Sigmoid colon (tissue), 6 donors: ENCODE measurements at regions not wholly inside any gene's neighbourhood (a gene's known extent, or its start where the extent isn't known, plus 50 kb on each side); places are given as distances from the start of the nearest gene placed in this dataset.

ENCODE experiments used
- DNase-seq: peaks from one replicate; pipeline ENCODE4 v3.0.0-alpha.2; 2019
- H3K27ac ChIP-seq, 4 donors: fragments of 200-600 bp; sonication (generic); one replicate each; pipeline ENCODE4 v1.5.1; 2016 to 2019; ENCODE audit warnings: mild to moderate bottlenecking in 1 of 4
- H3K27me3 ChIP-seq, 3 donors: fragments of 200-600 bp; sonication (generic); one replicate each; pipeline ENCODE4 v1.5.1; 2019; ENCODE audit warnings: mild to moderate bottlenecking in 1 of 3
- H3K36me3 ChIP-seq, 4 donors: fragments of 200-600 bp; sonication (generic); one replicate each; pipeline ENCODE4 v1.5.1; 2016 to 2019
- H3K4me1 ChIP-seq, 4 donors: fragments of 200-600 bp; sonication (generic); one replicate each; pipeline ENCODE4 v1.5.1; 2017 to 2019
- H3K4me3 ChIP-seq, 4 donors: fragments of 200-600 bp; sonication (generic); one replicate each; pipeline ENCODE4 v1.5.1; 2017 to 2019; ENCODE audit warnings: mild to moderate bottlenecking in 2 of 4, moderate library complexity in 1 of 4
- H3K9me3 ChIP-seq, 4 donors: fragments of 200-600 bp in 3 of 4; sonication (generic) in 3 of 4; one replicate each; pipeline versions ENCODE4 v1.5.1 to v1.6.1; 2013 to 2019
- EP300 ChIP-seq, 4 donors: sonication (generic); formaldehyde crosslinking; IDR thresholded peaks; one replicate each; pipeline ENCODE4 v1.6.1; 2017; ENCODE audit warnings: antibody characterized with exemption in 4 of 4
- POLR2A ChIP-seq, 2 donors: fragments of 450-650 bp; IDR thresholded peaks; one replicate each; pipeline ENCODE4 v1.6.1; 2016; ENCODE audit warnings: antibody characterized with exemption in 2 of 2, mild to moderate bottlenecking in 2 of 2, moderate library complexity in 2 of 2
- POLR2AphosphoS5 ChIP-seq, 4 donors: sonication (generic); formaldehyde crosslinking; IDR thresholded peaks; one replicate each; pipeline ENCODE4 v1.6.1; 2017; ENCODE audit warnings: antibody characterized with exemption in 4 of 4
- WGBS, 2 donors: extraction: QIAGEN DNeasy Blood & Tissue Kit; methylation state at CpG; one replicate each; pipeline ENCODE4 v1.1.7; 2013; 5-methylcytosine and 5-hydroxymethylcytosine counted together
- intact Hi-C: fragments of 100-400 bp; cut with DNase I; formaldehyde crosslinking; loops from one replicate; pipeline ENCODE4 v1.15.1; 2023
- TF ChIP-seq, protein P1 (sequence below), 4 experiments: fragments of 450-650 bp in 3 of 4; fragments of 200-600 bp in 1 of 4; IDR thresholded peaks; one replicate each; pipeline ENCODE4 v1.5.1; 2016 to 2019; ENCODE audit warnings: antibody characterized with exemption in 4 of 4, mild to moderate bottlenecking in 3 of 4, moderate library complexity in 2 of 4
- donor health status: healthy with polysubstance abuse.
- donor health status: healthy.

DNA sequence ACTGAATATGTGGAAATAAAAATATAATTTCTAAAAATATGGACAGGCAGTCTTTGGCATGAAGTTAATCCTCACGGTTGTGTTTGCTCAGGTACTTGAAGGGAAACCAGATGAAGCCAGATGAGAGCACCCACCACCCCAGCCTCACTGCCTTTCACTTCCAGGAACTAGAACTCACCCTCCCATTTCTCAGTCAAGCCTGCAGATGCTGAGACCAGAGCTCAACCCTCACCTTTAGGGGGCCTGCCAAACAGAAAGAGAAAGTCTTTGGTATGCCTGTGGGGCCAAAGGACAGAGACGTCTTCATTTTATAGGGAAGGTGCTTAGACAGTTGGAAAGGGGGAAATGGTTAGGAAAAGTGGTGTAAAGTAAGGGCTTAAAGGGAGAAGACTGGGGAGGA is 252.8 kb upstream of the PLET1 start:
- Histone ChIP-seq H3K4me3 (no peak overlapping the region), H3K27ac (no peak overlapping the region), H3K9me3 (no peaks in the 10 kb centered on the region), H3K36me3 (no peaks in the 10 kb centered on the region), H3K4me1 (no peaks in the 10 kb centered on the region), H3K27me3 (no peaks in the 10 kb centered on the region)
- TF ChIP-seq POLR2A (IDR thresholded peaks at IDR 0.05) (no peak), POLR2AphosphoS5 (IDR thresholded peaks at IDR 0.05) (no peak), EP300 (IDR thresholded peaks at IDR 0.05) (no peak)
- TF ChIP-seq, protein P1, sequence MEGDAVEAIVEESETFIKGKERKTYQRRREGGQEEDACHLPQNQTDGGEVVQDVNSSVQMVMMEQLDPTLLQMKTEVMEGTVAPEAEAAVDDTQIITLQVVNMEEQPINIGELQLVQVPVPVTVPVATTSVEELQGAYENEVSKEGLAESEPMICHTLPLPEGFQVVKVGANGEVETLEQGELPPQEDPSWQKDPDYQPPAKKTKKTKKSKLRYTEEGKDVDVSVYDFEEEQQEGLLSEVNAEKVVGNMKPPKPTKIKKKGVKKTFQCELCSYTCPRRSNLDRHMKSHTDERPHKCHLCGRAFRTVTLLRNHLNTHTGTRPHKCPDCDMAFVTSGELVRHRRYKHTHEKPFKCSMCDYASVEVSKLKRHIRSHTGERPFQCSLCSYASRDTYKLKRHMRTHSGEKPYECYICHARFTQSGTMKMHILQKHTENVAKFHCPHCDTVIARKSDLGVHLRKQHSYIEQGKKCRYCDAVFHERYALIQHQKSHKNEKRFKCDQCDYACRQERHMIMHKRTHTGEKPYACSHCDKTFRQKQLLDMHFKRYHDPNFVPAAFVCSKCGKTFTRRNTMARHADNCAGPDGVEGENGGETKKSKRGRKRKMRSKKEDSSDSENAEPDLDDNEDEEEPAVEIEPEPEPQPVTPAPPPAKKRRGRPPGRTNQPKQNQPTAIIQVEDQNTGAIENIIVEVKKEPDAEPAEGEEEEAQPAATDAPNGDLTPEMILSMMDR (IDR thresholded peaks at IDR 0.05), result no peak
- DNase-seq, result no peak
- intact Hi-C loops, result no loop called here
- 74 to 78% methylated on average over 2 of the region's 2 CpGs for WGBS, 2 donors

DNA sequence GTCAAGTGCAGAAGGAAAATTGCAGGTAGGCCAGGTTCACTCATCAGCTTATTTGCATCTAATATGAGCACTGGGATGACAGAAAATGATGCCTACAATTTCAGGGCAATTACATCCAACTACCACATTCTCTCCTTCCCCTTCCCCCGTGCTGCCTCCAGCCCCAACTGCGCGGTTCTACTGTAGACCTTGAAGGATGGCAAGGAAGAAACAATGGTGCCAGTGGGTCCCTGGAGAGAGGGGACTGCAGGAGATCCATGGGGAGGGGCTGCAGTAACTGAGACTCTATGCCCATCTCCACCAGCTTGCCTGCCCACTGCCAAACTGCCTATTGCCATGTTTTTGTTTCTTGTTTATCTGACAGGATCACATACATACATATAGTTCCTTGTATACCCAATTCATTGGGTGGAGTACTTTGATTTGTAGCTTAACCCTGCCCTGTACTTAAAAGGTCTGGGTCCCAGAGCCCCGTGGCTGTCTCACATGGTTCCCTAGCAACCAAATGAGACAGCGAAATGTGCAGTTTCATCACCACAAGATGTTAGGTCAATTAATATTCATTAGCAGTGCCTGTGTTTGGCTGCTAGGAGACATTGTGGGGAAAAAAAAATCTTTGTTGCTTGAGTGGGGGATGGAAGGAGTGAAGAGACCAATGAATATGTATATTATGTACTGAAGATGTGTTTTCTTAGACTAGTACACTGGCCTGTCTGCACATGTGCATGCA is 253.5 kb upstream of the PLET1 start:
- Histone ChIP-seq H3K4me1 (no peaks in the 10 kb centered on the region), H3K4me3 (no peak overlapping the region), H3K9me3 (no peaks in the 10 kb centered on the region), H3K27me3 (no peaks in the 10 kb centered on the region), H3K27ac (no peak overlapping the region), H3K36me3 (no peaks in the 10 kb centered on the region)
- intact Hi-C loops, result no loop called here
- 69 to 77% methylated on average over 5 of the region's 5 CpGs for WGBS, 2 donors
- DNase-seq, result no peak
- TF ChIP-seq, protein P1 (IDR thresholded peaks at IDR 0.05), result no peak

DNA sequence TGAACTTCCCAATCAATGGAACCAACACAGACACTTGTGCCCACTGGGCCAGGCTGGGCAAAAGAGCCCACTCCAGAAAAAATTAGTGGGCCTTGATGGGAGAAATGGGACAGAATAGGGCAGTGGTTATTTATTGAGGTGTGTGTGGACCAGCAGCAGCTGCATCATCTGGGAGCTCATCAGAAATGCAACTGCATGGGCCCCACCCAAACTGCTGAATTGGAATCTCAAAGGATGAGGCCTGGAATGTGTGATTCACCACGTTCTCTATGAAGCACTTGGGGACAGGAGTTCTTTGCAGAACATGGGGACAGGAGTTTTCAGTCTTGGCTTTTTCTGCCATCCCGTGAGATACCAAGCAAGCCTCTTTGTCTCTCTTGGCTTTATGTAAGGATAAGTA is 255.6 kb upstream of the PLET1 start:
- Histone ChIP-seq H3K36me3 (no peaks in the 10 kb centered on the region), H3K9me3 (no peaks in the 10 kb centered on the region), H3K4me1 (no peaks in the 10 kb centered on the region), H3K27ac (no peak overlapping the region), H3K4me3 (no peak overlapping the region), H3K27me3 (no peaks in the 10 kb centered on the region)
- TF ChIP-seq, protein P1 (IDR thresholded peaks at IDR 0.05), result no peak
- TF ChIP-seq POLR2A (IDR thresholded peaks at IDR 0.05), result no peak
- no peak for TF ChIP-seq POLR2AphosphoS5 (IDR thresholded peaks at IDR 0.05)
- no peak for TF ChIP-seq EP300 (IDR thresholded peaks at IDR 0.05)
- intact Hi-C loops, result no loop called here
- DNase-seq, result no peak
- WGBS, 2 donors, result 81 to 85% methylated on average over 2 of the region's 2 CpGs

DNA sequence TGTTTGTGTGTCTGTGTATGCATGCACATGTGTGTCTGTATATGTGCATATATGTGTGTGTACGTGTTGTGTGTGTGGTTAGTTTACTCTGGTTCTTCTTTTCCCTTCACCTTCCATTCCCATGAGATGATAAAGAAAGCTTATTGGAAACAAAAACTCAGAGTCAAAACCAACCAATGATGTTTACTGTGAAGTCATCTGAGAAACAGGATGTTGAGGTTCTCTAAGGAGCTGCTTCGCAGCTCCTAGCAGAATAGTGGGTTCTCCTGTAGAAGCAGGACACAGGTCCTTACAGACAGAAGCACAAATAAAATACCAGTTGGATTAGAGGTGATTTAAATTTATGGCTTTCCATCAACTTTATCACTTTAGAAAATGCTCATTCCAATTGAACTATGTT is 256.1 kb upstream of the PLET1 start:
- no peaks in the 10 kb centered on the region for H3K27me3 ChIP-seq
- no peaks in the 10 kb centered on the region for H3K36me3 ChIP-seq
- 83 to 90% methylated on average over 2 of the region's 2 CpGs for WGBS, 2 donors
- no peaks in the 10 kb centered on the region for H3K4me1 ChIP-seq
- no peaks in the 10 kb centered on the region for H3K9me3 ChIP-seq
- TF ChIP-seq POLR2A (IDR thresholded peaks at IDR 0.05) (no peak), POLR2AphosphoS5 (IDR thresholded peaks at IDR 0.05) (no peak), EP300 (IDR thresholded peaks at IDR 0.05) (no peak)
- TF ChIP-seq, protein P1 (IDR thresholded peaks at IDR 0.05), result no peak
- no peak overlapping the region for H3K27ac ChIP-seq
- H3K4me3 ChIP-seq, result no peak overlapping the region
- intact Hi-C loops, result no loop called here
- DNase-seq, result no peak

DNA sequence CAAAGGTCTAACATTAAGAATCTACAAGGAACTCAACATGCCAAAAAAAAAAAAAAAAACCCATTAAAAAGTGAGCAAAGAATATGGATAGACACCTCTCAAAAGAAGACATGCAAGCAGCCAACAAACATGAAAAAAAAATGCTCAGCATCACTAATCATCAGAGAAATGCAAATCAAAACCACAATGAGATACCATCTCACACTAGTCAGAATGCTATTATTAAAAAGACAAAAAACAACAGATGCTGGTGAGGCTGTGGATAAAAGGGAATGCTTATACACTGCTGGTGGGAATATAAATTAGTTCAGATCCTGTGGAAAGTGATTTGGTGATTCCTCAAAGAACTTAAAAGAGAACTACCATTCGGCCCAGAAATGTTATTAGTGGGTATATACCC is 257.7 kb upstream of the PLET1 start:
- intact Hi-C loops, result no loop called here
- H3K4me3 ChIP-seq, result no peak overlapping the region
- WGBS, 2 donors, result 85 to 88% methylated on average over 1 of the region's 1 CpG
- no peaks in the 10 kb centered on the region for H3K36me3 ChIP-seq
- H3K27me3 ChIP-seq, result no peaks in the 10 kb centered on the region
- TF ChIP-seq POLR2AphosphoS5 (IDR thresholded peaks at IDR 0.05) (no peak), EP300 (IDR thresholded peaks at IDR 0.05) (no peak), POLR2A (IDR thresholded peaks at IDR 0.05) (no peak)
- TF ChIP-seq, protein P1 (IDR thresholded peaks at IDR 0.05), result no peak
- H3K9me3 ChIP-seq, result no peaks in the 10 kb centered on the region
- H3K27ac ChIP-seq, result no peak overlapping the region
- DNase-seq, result no peak
- peaks cover 0 to 6% (median 3%) of the 10 kb centered on the region in 4 donors for H3K4me1 ChIP-seq
